ENCODE measurements at regions not wholly inside any gene's neighbourhood (a gene's known extent, or its start where the extent isn't known, plus 50 kb on each side); places are given as distances from the start of the nearest gene placed in this dataset.
A peak's percentile ranks its signal among the peaks of the same experiment; 100 is the strongest.
"Not testable (repeated sequence)": the region's sequence is repeated elsewhere in the genome, so short reads cannot be mapped to it uniquely, and the experiment has no call there.

DNA sequence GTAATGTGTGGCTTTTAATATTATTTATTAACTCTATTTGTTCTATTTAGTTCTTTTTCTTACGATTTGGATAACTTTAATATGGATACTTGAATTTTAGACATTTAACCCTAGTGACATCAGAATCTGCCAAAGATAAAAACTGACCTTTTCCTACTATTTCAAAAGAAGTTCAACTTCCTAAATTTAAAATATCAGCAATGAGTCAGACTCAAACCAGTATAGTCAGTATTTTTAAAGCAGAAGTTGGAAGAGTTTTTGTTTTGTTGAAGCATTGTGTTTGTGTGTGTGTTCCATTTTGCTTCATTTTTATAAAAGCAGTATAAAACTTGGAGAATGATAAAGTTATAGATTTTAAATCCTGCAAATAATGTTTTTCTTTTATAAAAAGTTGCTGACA lies 251.8 kb upstream of the RASA1 start:
- no peaks in the 10 kb centered on the region for H3K27me3 ChIP-seq (replicated peaks; ENCODE audit: control insufficient read depth, insufficient read depth, low read length)
- no peaks in the 10 kb centered on the region for H3K36me3 ChIP-seq (ENCODE audit: control insufficient read depth, insufficient read depth, low read length, severe bottlenecking)
- H3K9me3 ChIP-seq (ENCODE audit: control insufficient read depth, low read length) = no peaks in the 10 kb centered on the region
- DNase-seq (ENCODE audit: low read depth) = no peak
- H3K4me3 ChIP-seq (ENCODE audit: low read length) = no peak overlapping the region
- no peak overlapping the region for H3K9ac ChIP-seq (ENCODE audit: low read length)
- peaks cover 14% of the 10 kb centered on the region for H3K4me1 ChIP-seq (ENCODE audit: control insufficient read depth, insufficient read depth, low read length)

DNA sequence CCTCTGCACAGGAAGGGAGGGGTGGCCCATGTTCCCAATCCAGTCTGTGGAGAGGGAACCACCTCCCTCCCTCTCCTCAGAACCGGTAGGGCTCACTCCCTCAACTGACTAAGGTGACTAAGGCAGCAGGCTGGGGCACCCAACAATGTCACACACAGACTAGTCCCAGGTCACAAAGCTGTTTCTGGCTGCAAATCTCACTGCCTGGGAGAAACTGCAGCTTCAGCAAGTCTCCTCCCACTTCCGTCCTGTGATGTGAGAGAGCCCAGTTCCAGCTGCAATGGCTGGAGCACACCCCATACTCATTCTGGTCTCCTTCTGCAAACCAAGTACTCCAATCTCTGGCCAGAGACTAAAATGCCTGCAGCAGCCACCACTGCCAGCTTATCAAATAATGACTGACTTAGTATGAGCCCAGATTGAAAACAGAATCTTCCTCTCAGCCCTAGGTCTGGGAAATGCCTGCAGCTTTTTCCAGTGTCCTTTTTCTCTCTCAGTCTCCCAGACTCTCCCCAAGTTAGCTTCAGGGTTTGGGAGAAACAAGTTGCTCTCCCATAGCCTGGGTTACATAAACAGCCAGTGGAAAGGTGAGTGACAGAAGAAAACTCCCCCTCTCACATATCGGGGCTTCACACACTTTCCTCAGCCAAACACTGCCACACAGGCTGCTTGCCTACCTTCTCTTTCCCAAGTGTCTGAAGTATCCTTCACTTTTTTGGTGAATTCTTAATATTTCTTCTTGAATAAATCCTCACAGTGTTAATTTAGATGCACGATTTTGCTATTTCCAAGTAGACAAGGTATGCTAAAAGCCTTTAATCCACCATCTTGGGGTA lies 247.4 kb upstream of the RASA1 start:
- Histone ChIP-seq H3K9ac (ENCODE audit: low read length) (no peak overlapping the region), H3K9me3 (ENCODE audit: control insufficient read depth, low read length) (peaks cover 15% of the 10 kb centered on the region), H3K36me3 (ENCODE audit: control insufficient read depth, insufficient read depth, low read length, severe bottlenecking) (no peaks in the 10 kb centered on the region), H3K4me3 (ENCODE audit: low read length) (no peak overlapping the region), H3K4me1 (ENCODE audit: control insufficient read depth, insufficient read depth, low read length) (peaks cover 10% of the 10 kb centered on the region), H3K27me3 (replicated peaks; ENCODE audit: control insufficient read depth, insufficient read depth, low read length) (no peaks in the 10 kb centered on the region)
- DNase-seq (ENCODE audit: low read depth) = peak; percentile 21

DNA sequence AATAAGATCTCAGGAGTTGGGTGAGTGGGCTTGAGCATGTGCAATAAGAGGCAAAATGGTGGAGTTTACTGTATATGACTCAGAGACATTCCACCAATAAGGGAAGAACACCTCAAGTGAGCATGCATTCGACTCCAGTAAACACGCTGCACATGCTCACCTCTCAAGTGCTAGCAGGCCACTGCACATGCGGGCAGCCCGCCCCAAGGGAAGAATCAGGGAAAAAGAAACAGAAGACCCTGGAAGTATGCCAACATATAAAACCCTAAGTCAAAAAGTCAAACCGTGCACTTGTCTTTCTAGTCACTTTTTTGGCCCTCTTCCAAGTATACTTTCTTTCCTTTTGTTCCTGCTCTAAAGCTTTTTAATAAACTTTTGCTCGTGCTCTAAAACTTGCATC lies 245.3 kb upstream of the RASA1 start:
- Histone ChIP-seq H3K27me3 (replicated peaks; ENCODE audit: control insufficient read depth, insufficient read depth, low read length) (no peaks in the 10 kb centered on the region), H3K4me3 (ENCODE audit: low read length) (no peak overlapping the region), H3K4me1 (ENCODE audit: control insufficient read depth, insufficient read depth, low read length) (peaks cover 4% of the 10 kb centered on the region), H3K9ac (ENCODE audit: low read length) (no peak overlapping the region), H3K36me3 (ENCODE audit: control insufficient read depth, insufficient read depth, low read length, severe bottlenecking) (no peaks in the 10 kb centered on the region), H3K9me3 (ENCODE audit: control insufficient read depth, low read length) (peaks cover 17% of the 10 kb centered on the region)
- no peak for DNase-seq (ENCODE audit: low read depth)

DNA sequence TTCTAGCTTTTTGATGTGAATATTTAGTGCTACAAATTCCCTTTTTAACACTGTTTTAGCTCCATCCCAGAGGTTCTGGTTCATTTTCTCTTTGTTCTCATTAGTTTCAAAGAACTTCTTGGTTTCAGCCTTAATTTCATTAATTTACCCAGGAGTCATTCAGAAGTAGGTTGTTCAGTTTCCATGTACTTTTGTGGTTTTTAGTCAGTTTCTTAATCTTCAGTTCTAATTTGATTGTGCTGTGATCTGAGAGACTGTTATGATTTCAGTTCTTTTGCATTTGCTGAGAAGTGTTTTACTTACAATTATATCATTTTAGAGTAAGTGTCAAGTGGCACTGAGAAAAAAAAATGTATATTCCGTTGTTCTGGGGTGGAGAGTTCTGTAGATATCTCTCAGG lies 240.1 kb upstream of the RASA1 start:
- Histone ChIP-seq H3K36me3 (ENCODE audit: control insufficient read depth, insufficient read depth, low read length, severe bottlenecking) (no peaks in the 10 kb centered on the region), H3K9ac (ENCODE audit: low read length) (no peak overlapping the region), H3K4me1 (ENCODE audit: control insufficient read depth, insufficient read depth, low read length) (no peaks in the 10 kb centered on the region), H3K4me3 (ENCODE audit: low read length) (no peak overlapping the region), H3K9me3 (ENCODE audit: control insufficient read depth, low read length) (peaks cover 21% of the 10 kb centered on the region), H3K27me3 (replicated peaks; ENCODE audit: control insufficient read depth, insufficient read depth, low read length) (peaks cover 9% of the 10 kb centered on the region)
- no peak for DNase-seq (ENCODE audit: low read depth)

DNA sequence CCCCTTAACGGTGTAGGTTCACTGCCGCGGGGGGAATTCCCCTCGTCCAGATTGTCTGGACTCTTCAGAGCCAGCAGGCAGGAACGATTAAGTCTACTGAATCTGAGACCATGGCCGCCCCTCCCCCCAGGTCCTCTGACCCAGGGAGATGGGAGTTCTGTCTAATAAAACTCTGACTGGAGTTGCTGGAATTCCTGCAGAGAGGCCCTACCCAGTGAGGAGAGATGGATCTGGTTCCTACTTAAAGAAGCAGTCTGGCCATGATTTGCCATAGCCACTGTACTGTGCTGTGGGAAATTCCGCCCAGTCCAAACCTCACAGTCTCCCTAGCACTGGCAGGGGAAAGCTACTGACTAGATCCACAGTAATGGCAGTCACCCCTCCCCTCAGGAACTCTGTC lies 237.7 kb upstream of the RASA1 start:
- Histone ChIP-seq H3K4me3 (ENCODE audit: low read length) (no peak overlapping the region), H3K36me3 (ENCODE audit: control insufficient read depth, insufficient read depth, low read length, severe bottlenecking) (no peaks in the 10 kb centered on the region), H3K4me1 (ENCODE audit: control insufficient read depth, insufficient read depth, low read length) (no peaks in the 10 kb centered on the region), H3K9me3 (ENCODE audit: control insufficient read depth, low read length) (peaks cover 7% of the 10 kb centered on the region), H3K9ac (ENCODE audit: low read length) (no peak overlapping the region), H3K27me3 (replicated peaks; ENCODE audit: control insufficient read depth, insufficient read depth, low read length) (peaks cover 9% of the 10 kb centered on the region)
- DNase-seq (ENCODE audit: low read depth) = no peak

DNA sequence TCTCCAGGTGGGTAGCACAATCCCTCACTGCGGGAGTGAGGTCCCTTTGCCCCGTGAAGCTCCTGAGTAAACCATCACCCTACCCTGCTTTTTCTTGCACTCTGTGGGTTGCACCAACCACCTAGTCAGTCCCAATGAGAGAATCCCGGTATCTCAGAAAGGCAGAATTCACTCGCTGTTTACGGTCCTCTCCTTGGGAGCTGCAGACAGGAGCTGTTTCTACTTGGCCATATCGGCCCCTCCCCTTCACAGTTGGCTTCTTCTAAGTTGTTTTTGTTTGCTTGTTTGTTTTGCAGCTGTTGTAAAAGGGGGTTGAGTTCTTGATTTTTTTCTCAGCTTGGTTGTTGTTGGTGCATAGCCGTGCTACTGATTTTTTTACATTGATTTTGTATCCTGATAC lies 237.0 kb upstream of the RASA1 start:
- no peak overlapping the region for H3K9ac ChIP-seq (ENCODE audit: low read length)
- peaks cover 9% of the 10 kb centered on the region for H3K27me3 ChIP-seq (replicated peaks; ENCODE audit: control insufficient read depth, insufficient read depth, low read length)
- no peak overlapping the region for H3K4me3 ChIP-seq (ENCODE audit: low read length)
- H3K36me3 ChIP-seq (ENCODE audit: control insufficient read depth, insufficient read depth, low read length, severe bottlenecking) = no peaks in the 10 kb centered on the region
- H3K9me3 ChIP-seq (ENCODE audit: control insufficient read depth, low read length) = peaks cover 3% of the 10 kb centered on the region
- no peak for DNase-seq (ENCODE audit: low read depth)
- H3K4me1 ChIP-seq (ENCODE audit: control insufficient read depth, insufficient read depth, low read length) = no peaks in the 10 kb centered on the region

DNA sequence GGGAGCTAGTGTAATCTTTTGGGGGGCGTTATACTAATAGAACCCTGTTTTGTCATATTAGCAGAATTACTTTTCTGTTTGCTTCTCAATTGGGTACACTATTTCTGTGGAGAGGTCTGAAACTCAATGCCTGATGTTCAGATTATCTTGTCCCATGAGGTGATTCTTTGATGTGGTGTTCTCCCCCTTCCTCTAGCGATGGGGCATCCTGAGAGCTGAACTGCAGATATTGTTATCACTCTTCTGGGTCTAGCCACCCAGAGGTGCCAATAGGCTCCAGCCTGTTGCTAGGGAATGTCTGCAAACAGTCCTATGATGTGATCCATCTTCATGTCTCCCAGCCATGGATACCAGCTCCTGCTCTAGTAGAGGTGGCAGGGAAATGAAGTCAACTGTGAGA lies 233.1 kb upstream of the RASA1 start:
- H3K4me1 ChIP-seq (ENCODE audit: control insufficient read depth, insufficient read depth, low read length) = no peaks in the 10 kb centered on the region

DNA sequence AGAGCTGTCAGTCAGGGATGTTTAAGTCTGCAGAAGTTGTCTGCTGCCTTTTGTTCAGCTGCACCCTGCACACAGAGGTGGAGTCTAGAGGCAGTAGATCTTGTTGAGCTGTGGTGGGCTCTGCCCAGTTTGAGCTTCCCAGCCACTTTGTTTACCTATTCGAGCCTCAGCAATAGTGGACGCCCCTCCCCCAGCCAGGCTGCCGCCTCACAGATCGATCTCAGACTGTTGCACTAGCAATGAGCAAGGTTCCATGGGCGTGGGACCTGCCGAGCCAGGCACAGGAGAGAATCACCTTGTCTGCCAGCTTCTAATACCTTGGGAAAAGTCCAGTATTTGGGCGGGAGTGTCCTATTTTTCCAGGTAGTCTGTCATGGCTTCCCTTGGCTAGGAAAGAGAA lies 225.1 kb upstream of the RASA1 start:
- Histone ChIP-seq H3K9me3 (ENCODE audit: control insufficient read depth, low read length) (no peaks in the 10 kb centered on the region), H3K4me3 (ENCODE audit: low read length) (no peak overlapping the region), H3K27me3 (replicated peaks; ENCODE audit: control insufficient read depth, insufficient read depth, low read length) (no peaks in the 10 kb centered on the region)

More for the DNA sequence above, 233.1 kb upstream of the RASA1 start:
- Histone ChIP-seq H3K27me3 (replicated peaks; ENCODE audit: control insufficient read depth, insufficient read depth, low read length) (peaks cover 7% of the 10 kb centered on the region), H3K9ac (ENCODE audit: low read length) (no peak overlapping the region), H3K36me3 (ENCODE audit: control insufficient read depth, insufficient read depth, low read length, severe bottlenecking) (no peaks in the 10 kb centered on the region), H3K4me3 (ENCODE audit: low read length) (no peak overlapping the region), H3K9me3 (ENCODE audit: control insufficient read depth, low read length) (no peaks in the 10 kb centered on the region)
- DNase-seq (ENCODE audit: low read depth) = no peak

DNA sequence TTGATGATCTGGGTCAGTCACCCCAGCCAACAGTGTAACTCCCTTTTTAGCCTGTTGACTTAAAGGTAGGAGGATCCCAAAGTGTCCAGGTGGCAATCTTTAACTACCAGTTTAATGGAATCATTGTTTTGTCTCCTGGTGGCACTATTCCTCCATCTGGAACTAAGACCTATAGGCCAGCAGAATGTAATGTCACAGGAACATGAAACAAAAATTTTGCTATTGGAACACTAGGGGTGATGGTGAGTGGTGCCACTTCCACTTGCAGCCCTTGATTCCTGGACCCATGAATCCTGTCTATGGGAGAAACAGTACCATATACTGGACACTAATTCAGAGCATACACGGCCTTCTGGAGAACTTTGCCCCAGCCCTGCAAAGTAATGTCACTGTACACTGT lies 219.5 kb upstream of the RASA1 start:
- Histone ChIP-seq H3K4me1 (ENCODE audit: control insufficient read depth, insufficient read depth, low read length) (no peaks in the 10 kb centered on the region), H3K9me3 (ENCODE audit: control insufficient read depth, low read length) (no peaks in the 10 kb centered on the region), H3K4me3 (ENCODE audit: low read length) (no peak overlapping the region), H3K27me3 (replicated peaks; ENCODE audit: control insufficient read depth, insufficient read depth, low read length) (no peaks in the 10 kb centered on the region), H3K36me3 (ENCODE audit: control insufficient read depth, insufficient read depth, low read length, severe bottlenecking) (no peaks in the 10 kb centered on the region), H3K9ac (ENCODE audit: low read length) (no peak overlapping the region)
- no peak for DNase-seq (ENCODE audit: low read depth)

More for the DNA sequence above, 225.1 kb upstream of the RASA1 start:
- no peak overlapping the region for H3K9ac ChIP-seq (ENCODE audit: low read length)
- no peaks in the 10 kb centered on the region for H3K36me3 ChIP-seq (ENCODE audit: control insufficient read depth, insufficient read depth, low read length, severe bottlenecking)
- no peaks in the 10 kb centered on the region for H3K4me1 ChIP-seq (ENCODE audit: control insufficient read depth, insufficient read depth, low read length)
- DNase-seq (ENCODE audit: low read depth) = no peak

DNA sequence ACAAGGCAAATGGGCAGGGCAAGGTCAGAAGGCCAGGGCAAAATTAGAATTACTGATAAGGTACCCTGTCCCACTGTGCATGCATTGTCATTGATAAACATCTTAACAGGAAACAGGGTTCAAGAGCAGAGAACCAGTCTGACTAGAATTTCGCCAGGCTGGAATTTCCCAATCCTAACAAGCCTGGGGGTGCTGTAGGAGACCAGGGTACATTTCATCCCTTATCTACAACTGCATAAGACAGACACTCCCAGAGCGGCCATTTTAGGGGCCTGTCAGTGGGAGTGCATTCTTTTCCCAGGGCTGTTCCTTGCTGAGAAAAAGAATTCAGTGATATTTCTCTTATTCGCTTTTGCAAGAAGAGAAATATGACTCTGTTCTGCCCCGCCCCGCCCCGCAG lies 218.7 kb upstream of the RASA1 start:
- H3K4me1 ChIP-seq (ENCODE audit: control insufficient read depth, insufficient read depth, low read length); H3K9ac ChIP-seq (ENCODE audit: low read length); H3K4me3 ChIP-seq (ENCODE audit: low read length); H3K9me3 ChIP-seq (ENCODE audit: control insufficient read depth, low read length); H3K27me3 ChIP-seq (replicated peaks; ENCODE audit: control insufficient read depth, insufficient read depth, low read length); DNase-seq (ENCODE audit: low read depth); H3K36me3 ChIP-seq (ENCODE audit: control insufficient read depth, insufficient read depth, low read length, severe bottlenecking): not testable (repeated sequence)

DNA sequence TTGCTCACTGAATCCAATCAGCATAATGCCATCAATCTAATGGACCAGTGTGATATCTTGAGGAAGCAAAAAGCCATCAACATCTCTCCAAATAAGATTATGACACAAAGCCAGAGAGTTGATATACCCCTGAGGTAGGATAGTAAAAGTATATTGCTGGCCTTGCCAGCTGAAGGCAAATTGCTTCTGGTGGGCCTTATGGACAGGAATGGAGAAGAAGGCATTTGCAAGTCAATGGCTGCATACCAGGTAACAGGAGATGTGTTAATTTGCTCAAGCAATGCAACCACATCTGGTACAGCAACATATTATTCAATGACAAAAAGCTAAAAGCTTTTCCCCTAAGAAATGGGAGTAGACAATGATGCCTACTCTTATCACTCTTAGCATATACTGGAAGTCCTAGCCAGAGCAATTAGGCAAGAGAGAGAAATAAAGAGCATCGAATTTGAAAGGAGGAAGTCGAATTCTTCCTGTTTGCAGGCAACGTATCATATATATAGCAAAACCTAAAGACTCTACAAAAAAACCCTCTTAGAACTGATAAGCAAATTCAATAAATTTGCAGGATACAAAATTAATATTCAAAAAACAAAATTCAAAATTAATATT lies 216.1 kb upstream of the RASA1 start:
- H3K9ac ChIP-seq (ENCODE audit: low read length) = no peak overlapping the region
- no peaks in the 10 kb centered on the region for H3K4me1 ChIP-seq (ENCODE audit: control insufficient read depth, insufficient read depth, low read length)
- no peaks in the 10 kb centered on the region for H3K9me3 ChIP-seq (ENCODE audit: control insufficient read depth, low read length)
- no peak for DNase-seq (ENCODE audit: low read depth)
- H3K36me3 ChIP-seq (ENCODE audit: control insufficient read depth, insufficient read depth, low read length, severe bottlenecking) = no peaks in the 10 kb centered on the region
- H3K27me3 ChIP-seq (replicated peaks; ENCODE audit: control insufficient read depth, insufficient read depth, low read length) = no peaks in the 10 kb centered on the region
- H3K4me3 ChIP-seq (ENCODE audit: low read length) = no peak overlapping the region

Data from adipocyte (in vitro differentiated cells).